ENCODE measurements at regions not wholly inside any gene's neighbourhood (a gene's known extent, or its start where the extent isn't known, plus 50 kb on each side); places are given as distances from the start of the nearest gene placed in this dataset.

DNA sequence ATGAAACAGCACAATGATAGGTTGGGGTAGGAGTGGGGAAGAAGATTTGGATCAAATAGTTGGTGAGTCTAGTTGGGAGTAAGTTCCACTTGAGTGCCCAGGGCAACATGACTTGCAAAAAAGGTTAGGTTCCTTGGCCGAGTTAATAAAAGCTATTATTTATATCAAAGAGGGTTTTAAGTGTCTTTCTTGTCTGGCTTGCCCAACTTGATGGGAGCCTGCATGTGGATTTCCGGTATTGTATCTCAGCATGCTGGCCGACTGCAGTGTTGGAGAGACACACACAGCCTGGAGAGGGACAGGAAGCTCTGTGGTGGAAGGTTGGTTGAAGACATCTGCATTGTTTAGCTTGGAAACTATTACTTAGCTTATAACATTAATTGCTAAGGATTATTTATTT, 449.5 kb upstream of the TBL1XR1 start:
- no peak for TF ChIP-seq FOXP2 (optimal IDR thresholded peaks at IDR 0.05; ENCODE audit: borderline replicate concordance, extremely low read depth, extremely low read length, insufficient read depth)

DNA sequence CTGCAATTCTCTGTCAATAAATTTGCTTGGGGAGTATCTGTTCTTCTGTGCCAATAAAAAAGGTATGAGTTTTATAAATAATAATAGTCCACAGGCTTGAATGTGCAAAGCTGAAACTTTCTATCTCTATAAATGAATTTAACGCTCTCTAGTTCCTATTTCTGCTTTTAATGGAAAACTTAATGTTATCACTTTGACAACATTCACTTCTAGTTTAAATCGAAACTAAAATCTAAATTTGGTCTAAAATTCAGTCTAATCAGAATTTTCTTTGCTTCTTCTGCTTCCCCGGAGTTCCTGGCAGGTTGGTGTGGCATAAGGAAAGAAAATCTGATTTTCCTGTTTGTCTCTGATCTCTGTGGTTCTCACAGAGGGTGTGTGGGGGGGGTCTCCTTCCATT, 450.1 kb upstream of the TBL1XR1 start:
- TF ChIP-seq TAF1 (IDR thresholded peaks at IDR 0.05; ENCODE audit: borderline replicate concordance, insufficient read depth, low read length) = no peak
- TF ChIP-seq, protein P1, sequence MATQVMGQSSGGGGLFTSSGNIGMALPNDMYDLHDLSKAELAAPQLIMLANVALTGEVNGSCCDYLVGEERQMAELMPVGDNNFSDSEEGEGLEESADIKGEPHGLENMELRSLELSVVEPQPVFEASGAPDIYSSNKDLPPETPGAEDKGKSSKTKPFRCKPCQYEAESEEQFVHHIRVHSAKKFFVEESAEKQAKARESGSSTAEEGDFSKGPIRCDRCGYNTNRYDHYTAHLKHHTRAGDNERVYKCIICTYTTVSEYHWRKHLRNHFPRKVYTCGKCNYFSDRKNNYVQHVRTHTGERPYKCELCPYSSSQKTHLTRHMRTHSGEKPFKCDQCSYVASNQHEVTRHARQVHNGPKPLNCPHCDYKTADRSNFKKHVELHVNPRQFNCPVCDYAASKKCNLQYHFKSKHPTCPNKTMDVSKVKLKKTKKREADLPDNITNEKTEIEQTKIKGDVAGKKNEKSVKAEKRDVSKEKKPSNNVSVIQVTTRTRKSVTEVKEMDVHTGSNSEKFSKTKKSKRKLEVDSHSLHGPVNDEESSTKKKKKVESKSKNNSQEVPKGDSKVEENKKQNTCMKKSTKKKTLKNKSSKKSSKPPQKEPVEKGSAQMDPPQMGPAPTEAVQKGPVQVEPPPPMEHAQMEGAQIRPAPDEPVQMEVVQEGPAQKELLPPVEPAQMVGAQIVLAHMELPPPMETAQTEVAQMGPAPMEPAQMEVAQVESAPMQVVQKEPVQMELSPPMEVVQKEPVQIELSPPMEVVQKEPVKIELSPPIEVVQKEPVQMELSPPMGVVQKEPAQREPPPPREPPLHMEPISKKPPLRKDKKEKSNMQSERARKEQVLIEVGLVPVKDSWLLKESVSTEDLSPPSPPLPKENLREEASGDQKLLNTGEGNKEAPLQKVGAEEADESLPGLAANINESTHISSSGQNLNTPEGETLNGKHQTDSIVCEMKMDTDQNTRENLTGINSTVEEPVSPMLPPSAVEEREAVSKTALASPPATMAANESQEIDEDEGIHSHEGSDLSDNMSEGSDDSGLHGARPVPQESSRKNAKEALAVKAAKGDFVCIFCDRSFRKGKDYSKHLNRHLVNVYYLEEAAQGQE (IDR thresholded peaks at IDR 0.05; ENCODE audit: insufficient read depth in 1 of 2, low read depth in 2 of 2, low read length in 2 of 2) = no peak
- no peak for TF ChIP-seq FOXP2 (optimal IDR thresholded peaks at IDR 0.05; ENCODE audit: borderline replicate concordance, extremely low read depth, extremely low read length, insufficient read depth)
- TF ChIP-seq SIN3A (IDR thresholded peaks at IDR 0.05; ENCODE audit: borderline replicate concordance, insufficient read depth, low read length) = no peak
- no peak for TF ChIP-seq POLR2AphosphoS5 (IDR thresholded peaks at IDR 0.05; ENCODE audit: low read depth, low read length)

DNA sequence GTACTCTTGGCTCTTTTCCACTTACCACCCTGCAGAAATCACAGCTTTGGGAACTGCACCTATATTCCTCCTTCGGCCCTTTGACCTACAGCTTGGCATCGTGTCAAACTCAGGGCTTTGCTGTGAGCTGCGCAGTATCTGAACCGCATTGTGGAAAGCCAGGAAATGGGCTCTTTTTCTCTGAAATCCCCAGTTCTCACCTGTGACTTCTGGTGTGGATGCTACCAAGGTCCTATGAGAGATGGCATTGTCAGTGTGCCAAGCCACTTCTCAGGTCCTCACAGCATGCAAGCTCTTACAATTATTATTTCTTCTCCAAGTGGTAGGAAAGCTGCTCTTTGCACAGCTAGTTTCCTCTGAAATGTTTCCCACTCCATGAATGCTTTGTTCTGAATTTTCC, 450.6 kb upstream of the TBL1XR1 start:
- TF ChIP-seq FOXP2 (optimal IDR thresholded peaks at IDR 0.05; ENCODE audit: borderline replicate concordance, extremely low read depth, extremely low read length, insufficient read depth) (no peak), POLR2AphosphoS5 (IDR thresholded peaks at IDR 0.05; ENCODE audit: low read depth, low read length) (no peak), SIN3A (IDR thresholded peaks at IDR 0.05; ENCODE audit: borderline replicate concordance, insufficient read depth, low read length) (no peak), TAF1 (IDR thresholded peaks at IDR 0.05; ENCODE audit: borderline replicate concordance, insufficient read depth, low read length) (no peak)
- TF ChIP-seq, protein P1 (IDR thresholded peaks at IDR 0.05; ENCODE audit: insufficient read depth in 1 of 2, low read depth in 2 of 2, low read length in 2 of 2) = no peak

DNA sequence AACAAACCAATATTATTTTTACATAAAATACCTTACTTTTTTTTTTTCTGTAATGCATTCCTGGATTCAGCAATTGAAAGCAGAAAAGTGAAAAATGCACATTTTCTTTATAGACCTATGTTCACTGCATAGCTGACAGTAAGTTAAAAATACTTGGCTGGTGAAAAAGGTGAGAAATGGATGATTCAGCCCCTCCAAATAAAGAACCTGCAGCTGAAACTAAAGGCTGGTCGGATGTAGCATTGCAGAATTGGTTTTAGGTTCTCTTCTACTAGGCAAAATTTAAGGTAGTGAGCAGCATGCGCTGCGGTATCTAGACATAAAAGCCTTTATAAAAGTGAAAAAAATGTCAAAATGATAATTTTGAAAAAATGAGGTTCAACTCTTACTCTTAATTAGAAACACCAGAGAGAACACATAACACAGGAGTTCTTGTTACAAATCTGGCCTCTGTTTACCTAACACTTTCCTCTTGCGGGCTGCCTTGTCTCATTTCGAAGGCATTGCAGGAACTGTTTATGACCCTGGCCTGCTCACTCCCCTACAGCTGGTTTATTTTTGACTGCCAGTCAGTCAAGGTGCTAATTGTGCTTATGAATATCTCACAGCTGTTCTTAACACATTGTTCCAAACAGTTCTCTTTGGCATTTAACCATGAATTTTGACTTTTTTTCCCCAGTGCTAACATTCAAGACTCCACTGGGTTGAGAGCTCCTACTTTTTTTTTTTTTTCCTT, 455.4 kb upstream of the TBL1XR1 start:
- TF ChIP-seq POLR2AphosphoS5 (IDR thresholded peaks at IDR 0.05; ENCODE audit: low read depth, low read length) (no peak), TAF1 (IDR thresholded peaks at IDR 0.05; ENCODE audit: borderline replicate concordance, insufficient read depth, low read length) (no peak), SIN3A (IDR thresholded peaks at IDR 0.05; ENCODE audit: borderline replicate concordance, insufficient read depth, low read length) (no peak), FOXP2 (optimal IDR thresholded peaks at IDR 0.05; ENCODE audit: borderline replicate concordance, extremely low read depth, extremely low read length, insufficient read depth) (no peak)
- TF ChIP-seq, protein P1 (IDR thresholded peaks at IDR 0.05; ENCODE audit: insufficient read depth in 1 of 2, low read depth in 2 of 2, low read length in 2 of 2) = no peak

DNA sequence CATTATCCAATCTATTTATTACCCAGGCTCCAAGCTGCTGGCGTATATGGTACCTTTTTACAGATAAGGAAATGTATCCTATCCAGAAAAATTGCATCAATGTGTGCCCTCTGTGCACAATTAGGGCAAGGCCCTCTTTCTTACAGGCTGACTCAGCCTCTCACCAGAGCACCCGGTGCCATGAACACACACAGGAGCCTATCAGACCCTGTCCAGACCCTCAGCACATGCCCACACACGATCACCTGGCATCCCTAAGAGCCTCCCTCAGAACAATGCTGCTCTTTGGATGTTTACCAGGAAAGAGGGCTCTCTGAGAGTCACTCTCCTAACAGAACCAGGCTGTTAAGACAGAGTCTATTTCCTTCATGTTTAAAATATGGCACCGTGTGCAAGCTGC, 460.0 kb upstream of the TBL1XR1 start:
- no peak for TF ChIP-seq SIN3A (IDR thresholded peaks at IDR 0.05; ENCODE audit: borderline replicate concordance, insufficient read depth, low read length)
- TF ChIP-seq, protein P1 (IDR thresholded peaks at IDR 0.05; ENCODE audit: insufficient read depth in 1 of 2, low read depth in 2 of 2, low read length in 2 of 2) = no peak
- TF ChIP-seq TAF1 (IDR thresholded peaks at IDR 0.05; ENCODE audit: borderline replicate concordance, insufficient read depth, low read length) = no peak
- no peak for TF ChIP-seq FOXP2 (optimal IDR thresholded peaks at IDR 0.05; ENCODE audit: borderline replicate concordance, extremely low read depth, extremely low read length, insufficient read depth)
- TF ChIP-seq POLR2AphosphoS5 (IDR thresholded peaks at IDR 0.05; ENCODE audit: low read depth, low read length) = no peak
